ENCODE measurements at regions not wholly inside any gene's neighbourhood (a gene's known extent, or its start where the extent isn't known, plus 50 kb on each side); places are given as distances from the start of the nearest gene placed in this dataset.
"Not testable (repeated sequence)": the region's sequence is repeated elsewhere in the genome, so short reads cannot be mapped to it uniquely, and the experiment has no call there.

DNA sequence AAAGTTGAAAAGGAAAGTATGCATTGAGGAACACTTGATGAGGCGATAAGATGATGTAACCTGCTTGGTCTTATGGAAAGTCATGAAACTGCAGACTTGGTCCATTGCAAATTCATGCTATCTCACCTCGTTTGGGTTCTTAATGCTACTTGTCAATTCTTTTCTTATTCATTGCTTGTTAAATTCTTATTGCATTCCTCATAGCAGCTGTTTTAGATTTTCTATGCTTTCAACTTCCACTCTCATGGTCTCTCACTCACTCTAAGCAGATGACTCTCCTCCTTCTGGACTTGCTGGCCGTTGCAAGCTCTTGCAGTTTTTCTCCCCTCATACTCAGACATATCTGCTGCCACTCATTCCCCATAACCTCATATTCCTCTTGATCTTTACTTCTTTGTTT is 67.8 kb upstream of the CSNK1A1L start:
- no peaks in the 10 kb centered on the region for H3K9me2 ChIP-seq (replicated peaks; ENCODE audit: low read length)
- no peak overlapping the region for H3K4me3 ChIP-seq (ENCODE audit: low read length)
- no peaks in the 10 kb centered on the region for H3K4me1 ChIP-seq (ENCODE audit: insufficient read depth, low read length)
- ChIA-PET CTCF (no interaction called here), POLR2A (ENCODE audit: unreplicated experiment) (interaction anchor here (0.6 kb wide), 1 partner anchor 69 kb away, joined by 6 read pairs; no protein-coding TSS in a partner anchor)
- no TSS peak for BruUV-seq (replicated peaks)
- H4K20me1 ChIP-seq (ENCODE audit: low read length): no peaks in the 10 kb centered on the region
- intact Hi-C loops (cut with micrococcal nuclease): no loop called here
- no peaks in the 10 kb centered on the region for H3K9me3 ChIP-seq (ENCODE audit: low read length)
- H2AFZ ChIP-seq (ENCODE audit: low read length): no peak overlapping the region
- H3K79me2 ChIP-seq (ENCODE audit: low read length): no peaks in the 10 kb centered on the region
- no peak for TF ChIP-seq EZH2phosphoT487 (IDR thresholded peaks at IDR 0.05; ENCODE audit: borderline replicate concordance, low read length)
- no peaks in the 10 kb centered on the region for H3F3A ChIP-seq (ENCODE audit: low read length, unreplicated experiment)
- H3K4me2 ChIP-seq (ENCODE audit: low read length): no peak overlapping the region
- H3K9ac ChIP-seq (ENCODE audit: low read length): no peak overlapping the region
- H3K27ac ChIP-seq (ENCODE audit: low read length): no peak overlapping the region
- ATAC-seq (no peak), DNase-seq (no peak)
- H3K27me3 ChIP-seq (ENCODE audit: low read length): no peaks in the 10 kb centered on the region
- H3K36me3 ChIP-seq (ENCODE audit: low read depth, low read length): no peaks in the 10 kb centered on the region

DNA sequence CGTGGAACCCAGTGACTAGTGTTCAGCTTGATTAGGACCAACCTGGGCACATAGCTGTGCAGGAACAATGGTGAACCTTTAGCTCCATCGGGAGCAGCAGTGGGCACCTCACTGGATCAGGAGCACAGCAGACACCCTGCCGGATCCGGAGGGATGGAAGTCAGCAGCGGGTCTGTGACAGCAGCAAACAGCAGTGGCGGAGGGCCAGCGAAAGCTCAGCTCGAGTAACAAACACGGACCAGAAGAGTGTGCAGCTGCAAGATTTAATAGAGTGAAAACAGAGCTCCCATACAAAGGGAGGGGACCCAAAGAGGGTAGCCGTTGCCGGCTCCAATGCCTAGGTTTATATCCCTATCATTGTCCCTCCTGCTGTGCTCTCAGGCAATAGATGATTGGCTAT is 66.8 kb upstream of the CSNK1A1L start:
- H3K9me2 ChIP-seq (replicated peaks; ENCODE audit: low read length); H3K4me1 ChIP-seq (ENCODE audit: insufficient read depth, low read length); DNase-seq; H4K20me1 ChIP-seq (ENCODE audit: low read length); H3K36me3 ChIP-seq (ENCODE audit: low read depth, low read length); BruUV-seq (replicated peaks); H3K79me2 ChIP-seq (ENCODE audit: low read length); H3K9me3 ChIP-seq (ENCODE audit: low read length); H2AFZ ChIP-seq (ENCODE audit: low read length); H3K27ac ChIP-seq (ENCODE audit: low read length); POLR2A ChIA-PET (ENCODE audit: unreplicated experiment); H3K4me2 ChIP-seq (ENCODE audit: low read length); CTCF ChIA-PET; ATAC-seq; H3F3A ChIP-seq (ENCODE audit: low read length, unreplicated experiment); H3K27me3 ChIP-seq (ENCODE audit: low read length); intact Hi-C loops (cut with micrococcal nuclease); H3K4me3 ChIP-seq (ENCODE audit: low read length); H3K9ac ChIP-seq (ENCODE audit: low read length): not testable (repeated sequence)

DNA sequence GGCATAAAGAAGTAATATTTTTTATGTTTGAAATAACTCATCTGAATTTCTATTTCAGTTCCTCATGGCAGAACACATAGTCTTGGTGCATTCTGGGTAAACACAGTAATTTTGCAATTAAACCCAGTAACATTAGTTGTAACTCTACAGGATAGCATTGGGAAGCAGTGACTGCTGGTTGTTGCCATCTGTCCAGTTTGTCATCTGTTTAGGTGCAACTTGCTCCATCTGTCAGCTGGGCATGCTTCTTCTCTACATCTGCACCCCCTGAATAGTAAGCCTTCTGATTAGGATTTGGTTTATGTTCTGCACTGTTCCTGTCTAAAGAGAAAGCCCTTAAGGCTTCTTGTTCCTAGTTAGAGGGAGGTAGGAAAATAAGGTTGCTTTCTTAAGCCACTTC is 63.5 kb upstream of the CSNK1A1L start:
- Histone ChIP-seq H2AFZ (ENCODE audit: low read length) (no peak overlapping the region), H3K36me3 (ENCODE audit: low read depth, low read length) (no peaks in the 10 kb centered on the region), H3K79me2 (ENCODE audit: low read length) (no peaks in the 10 kb centered on the region), H4K20me1 (ENCODE audit: low read length) (no peaks in the 10 kb centered on the region), H3K27ac (ENCODE audit: low read length) (no peak overlapping the region), H3K4me2 (ENCODE audit: low read length) (no peak overlapping the region), H3K4me3 (ENCODE audit: low read length) (no peak overlapping the region), H3K27me3 (ENCODE audit: low read length) (no peaks in the 10 kb centered on the region), H3K4me1 (ENCODE audit: insufficient read depth, low read length) (no peaks in the 10 kb centered on the region), H3K9me2 (replicated peaks; ENCODE audit: low read length) (no peaks in the 10 kb centered on the region), H3F3A (ENCODE audit: low read length, unreplicated experiment) (no peaks in the 10 kb centered on the region), H3K9ac (ENCODE audit: low read length) (no peak overlapping the region), H3K9me3 (ENCODE audit: low read length) (no peaks in the 10 kb centered on the region)
- ATAC-seq (no peak), DNase-seq (no peak)
- BruUV-seq (replicated peaks): no TSS peak
- ChIA-PET CTCF (no interaction called here), POLR2A (ENCODE audit: unreplicated experiment) (no interaction called here)
- TF ChIP-seq, protein P1, sequence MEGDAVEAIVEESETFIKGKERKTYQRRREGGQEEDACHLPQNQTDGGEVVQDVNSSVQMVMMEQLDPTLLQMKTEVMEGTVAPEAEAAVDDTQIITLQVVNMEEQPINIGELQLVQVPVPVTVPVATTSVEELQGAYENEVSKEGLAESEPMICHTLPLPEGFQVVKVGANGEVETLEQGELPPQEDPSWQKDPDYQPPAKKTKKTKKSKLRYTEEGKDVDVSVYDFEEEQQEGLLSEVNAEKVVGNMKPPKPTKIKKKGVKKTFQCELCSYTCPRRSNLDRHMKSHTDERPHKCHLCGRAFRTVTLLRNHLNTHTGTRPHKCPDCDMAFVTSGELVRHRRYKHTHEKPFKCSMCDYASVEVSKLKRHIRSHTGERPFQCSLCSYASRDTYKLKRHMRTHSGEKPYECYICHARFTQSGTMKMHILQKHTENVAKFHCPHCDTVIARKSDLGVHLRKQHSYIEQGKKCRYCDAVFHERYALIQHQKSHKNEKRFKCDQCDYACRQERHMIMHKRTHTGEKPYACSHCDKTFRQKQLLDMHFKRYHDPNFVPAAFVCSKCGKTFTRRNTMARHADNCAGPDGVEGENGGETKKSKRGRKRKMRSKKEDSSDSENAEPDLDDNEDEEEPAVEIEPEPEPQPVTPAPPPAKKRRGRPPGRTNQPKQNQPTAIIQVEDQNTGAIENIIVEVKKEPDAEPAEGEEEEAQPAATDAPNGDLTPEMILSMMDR (conservative IDR thresholded peaks at IDR 0.05; ENCODE audit: low read depth, low read length): no peak
- TF ChIP-seq EZH2 (IDR thresholded peaks at IDR 0.05; ENCODE audit: low read length, unreplicated experiment) (no peak), EZH2phosphoT487 (IDR thresholded peaks at IDR 0.05; ENCODE audit: borderline replicate concordance, low read length) (no peak)
- intact Hi-C loops (cut with micrococcal nuclease): no loop called here

GRCh38 chr13:37168151-37168550 is 62.7 kb upstream of the CSNK1A1L start:
- CTCF ChIA-PET: no interaction called here
- no peaks in the 10 kb centered on the region for H3K4me1 ChIP-seq (ENCODE audit: insufficient read depth, low read length)
- H3K9me3 ChIP-seq (ENCODE audit: low read length): no peaks in the 10 kb centered on the region
- TF ChIP-seq EZH2phosphoT487 (IDR thresholded peaks at IDR 0.05; ENCODE audit: borderline replicate concordance, low read length): no peak
- TF ChIP-seq, protein P1 (conservative IDR thresholded peaks at IDR 0.05; ENCODE audit: low read depth, low read length): no peak
- no peak for TF ChIP-seq EZH2 (IDR thresholded peaks at IDR 0.05; ENCODE audit: low read length, unreplicated experiment)
- no TSS peak for BruUV-seq (replicated peaks)
- no peak overlapping the region for H2AFZ ChIP-seq (ENCODE audit: low read length)
- no peaks in the 10 kb centered on the region for H4K20me1 ChIP-seq (ENCODE audit: low read length)
- POLR2A ChIA-PET (ENCODE audit: unreplicated experiment): no interaction called here
- H3K27me3 ChIP-seq (ENCODE audit: low read length): no peaks in the 10 kb centered on the region
- no peak for ATAC-seq
- no peaks in the 10 kb centered on the region for H3F3A ChIP-seq (ENCODE audit: low read length, unreplicated experiment)
- H3K4me3 ChIP-seq (ENCODE audit: low read length): no peak overlapping the region
- H3K4me2 ChIP-seq (ENCODE audit: low read length): no peak overlapping the region
- H3K36me3 ChIP-seq (ENCODE audit: low read depth, low read length): no peaks in the 10 kb centered on the region
- no peaks in the 10 kb centered on the region for H3K79me2 ChIP-seq (ENCODE audit: low read length)
- H3K9ac ChIP-seq (ENCODE audit: low read length): no peak overlapping the region
- DNase-seq: no peak
- intact Hi-C loops (cut with micrococcal nuclease): no loop called here
- no peak overlapping the region for H3K27ac ChIP-seq (ENCODE audit: low read length)
- H3K9me2 ChIP-seq (replicated peaks; ENCODE audit: low read length): no peaks in the 10 kb centered on the region
